CD4-positive, alpha-beta T cell treated with Interleukin-6 for 4 hours (primary cell): ENCODE measurements at regions not wholly inside any gene's neighbourhood (a gene's known extent, or its start where the extent isn't known, plus 50 kb on each side); places are given as distances from the start of the nearest gene placed in this dataset.
"Not testable (repeated sequence)": the region's sequence is repeated elsewhere in the genome, so short reads cannot be mapped to it uniquely, and the experiment has no call there.

ENCODE experiments used
- DNase-seq: peaks from one replicate; pipeline ENCODE4 v3.0.0-alpha.2; 2020; ENCODE audit warnings: mixed read lengths

DNA sequence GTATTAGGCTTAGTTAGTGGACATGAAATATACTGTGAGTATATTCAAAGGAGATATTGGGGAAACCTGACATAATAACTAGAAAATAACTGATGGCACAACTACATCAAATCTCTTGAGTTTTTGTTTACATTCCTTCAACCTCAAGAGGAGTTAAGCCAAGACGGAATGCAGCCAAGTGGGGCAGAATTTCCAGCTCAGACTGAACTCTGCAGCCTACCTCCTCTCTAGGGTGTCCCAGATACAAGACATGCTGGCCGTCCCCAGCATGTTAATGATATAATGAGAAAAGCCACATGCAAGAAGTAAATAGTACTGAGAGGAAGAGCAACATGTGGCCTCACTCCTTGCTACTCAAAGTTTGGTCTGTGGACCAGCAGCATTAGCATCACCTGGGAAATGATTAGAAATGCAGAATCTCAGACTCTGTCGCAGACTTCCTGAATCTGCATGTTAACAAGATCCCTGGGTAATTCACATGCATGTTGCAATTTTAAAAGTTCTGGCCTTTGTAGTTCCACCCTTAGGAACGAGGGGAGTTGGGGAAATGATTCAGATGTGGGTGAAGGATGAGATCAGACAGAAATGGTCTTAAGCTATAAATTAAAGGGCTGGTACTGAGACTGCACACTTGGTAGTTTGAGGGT, 118.4 kb upstream of the CACUL1 start:
- no peak for DNase-seq

DNA sequence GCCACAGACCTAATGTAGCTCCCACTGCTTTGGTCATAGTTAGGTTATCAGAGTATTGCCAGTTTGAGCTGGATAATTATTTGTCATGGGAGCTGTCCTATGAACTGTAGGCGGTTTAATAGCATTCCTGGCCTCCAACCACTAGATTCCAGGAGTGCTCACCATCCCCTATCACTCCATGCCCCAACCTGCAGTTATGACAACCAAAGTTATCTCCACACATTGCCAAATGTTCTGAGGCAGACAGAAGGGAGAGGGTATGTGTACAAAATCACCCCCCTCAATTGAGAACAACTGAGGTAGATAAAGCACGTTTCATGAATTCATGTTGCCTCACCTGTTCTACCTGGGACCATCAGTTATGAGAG, 119.0 kb upstream of the CACUL1 start:
- no peak for DNase-seq

DNA sequence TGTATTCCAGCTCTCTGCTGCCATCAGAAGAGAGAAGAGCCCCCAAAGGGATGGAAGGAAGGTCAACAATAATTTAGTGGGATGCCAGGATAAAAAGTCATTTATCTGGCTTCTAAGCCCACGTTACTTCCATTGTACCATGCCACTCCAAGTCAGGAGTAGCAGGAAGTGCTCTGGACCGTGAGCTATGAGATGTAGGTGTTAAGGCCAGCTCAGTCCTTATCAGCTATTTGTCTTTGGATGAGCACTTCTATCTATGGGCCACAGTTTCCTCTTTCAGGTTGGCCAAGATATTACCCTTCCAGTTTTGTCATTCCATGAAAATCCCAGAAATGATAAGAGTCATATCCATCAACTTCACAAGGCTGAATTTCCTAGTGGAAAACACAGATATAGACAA, 119.4 kb upstream of the CACUL1 start:
- no peak for DNase-seq

DNA sequence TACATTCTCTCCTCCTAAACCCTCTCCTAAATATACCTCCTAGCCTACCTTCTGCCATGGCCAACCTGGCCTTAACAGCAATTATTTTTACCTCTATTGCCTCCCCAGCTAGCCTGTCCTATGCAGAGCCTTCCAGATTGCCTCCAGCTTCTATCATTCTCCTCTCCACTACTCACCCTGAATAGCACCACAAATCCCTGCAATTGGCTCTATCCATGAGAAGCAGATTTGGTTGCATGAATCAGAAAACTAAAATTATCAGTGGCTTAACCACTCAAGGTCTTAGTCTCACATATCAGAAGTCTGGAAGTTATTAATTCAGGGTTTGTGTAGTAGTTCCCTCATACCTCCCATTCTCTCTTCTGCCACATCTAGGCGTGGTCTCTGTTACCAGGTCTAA, 120.3 kb upstream of the CACUL1 start:
- DNase-seq = no peak

DNA sequence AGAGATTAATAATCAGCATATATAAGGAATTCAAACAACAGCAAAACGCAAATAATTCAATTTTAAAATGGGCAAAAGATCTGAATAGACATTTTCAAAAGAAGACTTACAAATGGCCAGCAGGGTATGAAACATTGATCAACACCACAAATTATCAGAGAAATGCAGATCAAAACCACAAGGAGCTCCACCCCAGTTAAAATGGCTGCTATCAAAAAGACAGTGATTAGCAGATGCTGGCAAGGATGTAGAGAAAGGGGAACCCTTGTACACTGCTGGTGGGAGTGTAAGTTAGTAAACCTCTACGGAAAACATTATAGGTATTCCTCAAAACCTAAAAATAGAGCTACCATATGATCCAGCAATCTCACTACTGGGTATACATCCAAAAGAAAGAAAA, 128.0 kb upstream of the CACUL1 start:
- no peak for DNase-seq

DNA sequence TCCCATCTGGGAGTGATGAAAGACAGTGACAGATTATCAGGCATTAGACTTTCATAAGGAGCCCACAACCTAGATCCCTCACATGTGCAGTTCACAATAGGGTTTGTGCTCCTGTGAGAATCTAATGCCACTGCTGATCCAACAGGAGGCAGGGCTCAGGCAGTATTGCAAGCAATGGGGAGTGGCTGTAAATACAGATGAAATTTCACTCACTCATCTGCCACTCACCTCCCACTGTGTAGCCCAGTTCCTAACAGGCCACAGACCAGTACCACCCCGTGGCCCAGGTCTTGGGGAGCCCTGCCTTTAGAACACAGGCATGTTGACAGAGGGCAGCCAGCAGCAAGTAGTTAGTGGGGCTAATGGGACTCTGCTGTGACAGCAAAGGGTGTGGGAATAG, 137.3 kb upstream of the NANOS1 start:
- no peak for DNase-seq

DNA sequence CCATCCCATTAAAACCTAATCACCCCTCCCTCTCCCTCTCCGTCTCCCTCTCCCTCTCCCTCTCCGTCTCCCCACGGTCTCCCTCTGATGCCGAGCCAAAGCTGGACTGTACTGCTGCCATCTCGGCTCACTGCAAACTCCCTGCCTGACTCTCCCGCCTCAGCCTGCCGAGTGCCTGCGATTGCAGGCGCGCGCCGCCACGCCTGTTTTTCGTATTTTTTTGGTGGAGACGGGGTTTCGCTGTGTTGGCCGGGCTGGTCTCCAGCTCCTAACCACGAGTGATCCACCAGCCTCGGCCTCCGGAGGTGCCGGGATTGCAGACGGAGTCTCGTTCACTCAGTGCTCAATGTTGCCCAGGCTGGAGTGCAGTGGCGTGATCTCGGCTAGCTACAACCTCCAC, 134.6 kb upstream of the NANOS1 start:
- DNase-seq = not testable (repeated sequence)

DNA sequence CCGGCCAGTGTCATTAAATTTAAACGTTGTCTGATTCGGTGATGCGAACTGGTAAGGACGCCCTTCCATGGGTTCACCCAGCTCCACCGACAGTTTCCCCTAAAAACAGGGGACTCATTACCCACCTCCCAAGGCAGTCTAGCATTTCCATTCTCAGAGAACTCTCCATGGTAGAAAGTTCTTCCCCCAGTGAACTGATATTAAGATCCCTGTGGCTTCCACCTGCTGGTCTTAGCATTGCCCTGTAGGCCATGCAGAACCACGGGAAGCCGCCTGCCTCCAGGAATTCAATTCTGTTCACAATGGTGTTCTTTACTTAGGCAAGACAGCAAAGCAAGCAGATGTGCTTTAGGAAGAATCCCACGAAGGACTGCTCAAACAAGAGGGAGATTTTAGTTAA, 128.9 kb upstream of the NANOS1 start:
- DNase-seq = no peak

DNA sequence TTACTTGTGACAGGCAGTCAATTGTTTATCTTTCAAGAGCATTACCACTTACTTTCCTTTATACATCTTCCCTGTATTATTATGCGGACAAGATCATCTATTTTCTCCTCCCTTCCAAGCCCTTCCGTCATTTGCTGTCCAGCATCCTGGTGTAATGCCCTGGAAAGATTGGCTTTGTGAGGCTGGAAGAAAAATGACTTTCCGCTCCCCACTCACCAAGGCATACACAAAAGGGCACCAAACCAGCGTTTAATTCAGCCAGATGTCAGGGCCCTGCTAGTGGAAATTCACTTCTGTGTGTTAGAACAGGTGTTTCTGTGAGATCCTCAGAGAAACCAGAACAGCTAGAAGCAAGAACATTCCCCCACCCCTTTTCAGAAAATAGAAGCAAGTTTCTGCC, 128.1 kb upstream of the NANOS1 start:
- DNase-seq = no peak

DNA sequence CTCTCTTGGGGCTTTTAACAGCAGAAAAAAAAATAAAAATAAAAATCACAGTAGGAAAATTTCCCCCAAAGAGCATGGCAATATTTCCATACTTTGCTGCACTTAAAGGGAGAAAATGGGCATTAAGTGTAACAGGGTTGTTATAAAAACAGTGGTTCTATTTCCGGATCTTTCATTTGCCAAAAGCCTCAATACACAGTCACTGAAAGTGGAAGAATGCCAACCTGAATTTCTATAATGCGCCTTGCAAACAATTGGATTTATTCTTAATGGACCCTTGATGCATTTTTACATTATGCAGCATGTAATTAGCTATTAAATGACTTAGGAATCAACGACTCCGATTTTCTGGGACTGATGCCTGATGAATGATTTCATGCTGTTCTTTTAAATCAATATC, 127.6 kb upstream of the NANOS1 start:
- no peak for DNase-seq

DNA sequence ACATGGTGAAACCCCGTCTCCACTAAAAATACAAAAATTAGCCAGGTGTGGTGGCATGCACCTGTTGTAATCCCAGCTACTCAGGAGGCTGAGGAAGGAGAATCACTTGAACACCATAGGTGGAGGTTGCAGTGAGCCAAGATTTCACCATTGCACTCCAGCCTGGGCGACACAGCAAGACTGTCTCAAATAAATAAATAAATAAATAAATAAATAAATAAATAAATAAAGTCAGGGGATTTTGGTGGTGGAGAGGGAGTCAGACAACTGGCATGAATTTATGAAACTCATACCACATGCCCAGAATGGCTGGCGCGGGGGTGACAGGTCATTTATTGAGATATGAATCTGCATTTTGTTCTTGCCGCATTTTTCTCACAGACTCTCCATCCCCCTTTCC, 126.9 kb upstream of the NANOS1 start:
- DNase-seq = not testable (repeated sequence)

DNA sequence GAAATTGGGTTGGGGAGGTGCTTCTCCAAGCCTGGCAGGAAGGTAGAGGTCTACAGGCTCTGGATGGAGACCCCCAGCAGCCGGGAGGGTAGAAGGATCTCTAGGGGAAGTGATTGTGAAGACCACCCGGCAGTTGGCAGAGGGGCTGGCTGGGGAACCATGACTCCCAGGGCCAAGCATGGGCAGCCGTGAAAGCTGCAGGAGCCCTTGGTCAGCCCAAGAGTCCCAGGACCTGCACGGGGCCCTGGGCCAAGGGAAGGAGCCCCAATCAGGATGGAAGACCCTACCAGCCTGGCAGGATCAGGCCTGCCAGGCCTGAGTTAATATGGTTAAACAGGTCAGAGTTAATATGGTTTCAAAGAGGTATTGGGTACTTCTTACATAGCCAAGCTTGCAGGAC, 126.3 kb upstream of the NANOS1 start:
- DNase-seq = no peak

DNA sequence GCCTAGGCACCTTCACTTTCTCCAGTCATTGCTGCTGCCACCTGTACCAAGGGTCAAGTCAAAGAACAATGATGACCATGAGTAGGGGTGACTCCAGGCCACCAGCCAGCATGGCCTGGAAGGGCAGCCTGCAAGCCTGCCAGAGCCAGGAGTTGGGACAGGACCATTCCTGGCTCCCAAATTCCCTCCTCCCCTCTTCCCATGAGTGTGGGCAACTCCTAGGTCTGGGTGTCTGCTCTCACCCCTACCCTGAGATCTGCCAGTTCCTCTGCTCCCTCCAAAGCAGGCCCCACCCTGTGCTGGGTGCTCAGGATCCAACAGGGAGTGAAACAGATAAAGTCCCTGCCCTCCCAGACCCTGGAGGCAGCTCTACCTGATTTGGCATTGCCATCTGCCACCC, 125.8 kb upstream of the NANOS1 start:
- DNase-seq = no peak

DNA sequence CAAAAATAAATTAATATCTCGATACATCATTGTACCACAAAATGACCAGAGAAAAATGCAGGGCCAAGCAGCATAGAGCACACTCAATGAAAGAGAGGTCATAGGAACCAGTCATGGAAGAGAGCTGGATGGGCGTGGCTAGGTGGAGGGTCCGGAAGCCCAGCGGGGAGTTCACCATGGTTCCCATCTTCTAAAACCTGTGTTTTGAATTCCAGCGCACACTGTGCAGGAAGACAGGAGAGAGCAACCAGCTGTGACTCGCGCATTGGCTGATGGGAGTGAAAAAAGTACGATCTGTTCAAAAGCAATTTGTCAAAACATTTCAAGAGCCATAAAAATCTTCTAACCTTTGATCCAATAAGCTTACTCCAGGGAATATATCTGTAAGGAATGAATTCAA, 125.2 kb upstream of the NANOS1 start:
- DNase-seq = no peak

DNA sequence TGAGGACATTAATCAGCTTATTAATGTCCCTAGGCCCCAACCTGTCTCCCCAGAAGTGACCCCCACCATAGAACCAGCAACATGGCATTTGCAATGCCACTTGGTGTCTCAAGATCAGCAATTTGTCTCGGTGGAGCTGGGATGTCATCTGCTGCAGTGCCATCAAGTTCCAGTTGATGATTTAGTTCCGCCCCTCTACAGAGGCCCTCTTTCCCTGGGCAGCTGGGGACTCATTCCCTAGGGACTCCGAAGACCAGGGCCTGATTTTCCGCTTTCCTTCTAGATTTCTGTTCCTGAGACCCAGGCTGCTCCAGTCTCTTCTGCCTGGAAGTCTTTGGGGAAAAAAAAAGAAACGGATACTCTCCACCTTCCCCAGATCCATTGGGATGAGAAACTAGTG, 122.5 kb upstream of the NANOS1 start:
- no peak for DNase-seq

DNA sequence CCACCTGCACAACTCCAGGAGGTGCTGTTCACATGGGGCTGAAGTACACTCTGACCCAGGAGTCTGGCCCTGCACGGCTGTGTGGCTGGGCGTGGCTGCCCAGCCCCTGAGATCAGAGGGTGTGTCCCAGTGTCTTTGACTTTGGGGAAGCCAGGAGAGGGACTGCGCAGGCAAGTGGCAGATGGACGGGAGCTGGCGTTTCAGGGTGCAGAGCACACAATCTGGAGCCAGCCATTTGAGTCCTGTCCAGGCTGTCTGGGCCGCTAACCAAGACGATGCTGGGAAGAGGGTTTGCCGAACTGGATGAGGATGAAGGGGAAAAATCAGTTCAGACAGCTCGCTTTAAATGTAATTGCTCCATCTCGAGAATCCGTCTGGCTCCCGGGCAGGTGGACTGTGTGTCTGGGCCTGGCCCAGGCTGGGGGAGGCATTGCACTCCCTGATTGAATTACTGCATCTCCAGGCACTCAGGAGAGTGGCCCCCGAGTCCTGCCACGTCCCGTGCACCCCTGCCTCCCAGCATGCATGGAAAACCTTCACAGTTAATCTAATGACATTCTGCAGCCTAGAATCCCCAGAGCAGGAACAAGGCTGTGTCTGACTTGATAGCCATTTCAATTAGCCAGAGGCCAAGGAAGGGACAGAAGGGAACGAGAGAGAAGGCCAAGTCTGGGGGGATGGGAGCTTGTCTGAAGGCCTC, 120.8 kb upstream of the NANOS1 start:
- DNase-seq = no peak

DNA sequence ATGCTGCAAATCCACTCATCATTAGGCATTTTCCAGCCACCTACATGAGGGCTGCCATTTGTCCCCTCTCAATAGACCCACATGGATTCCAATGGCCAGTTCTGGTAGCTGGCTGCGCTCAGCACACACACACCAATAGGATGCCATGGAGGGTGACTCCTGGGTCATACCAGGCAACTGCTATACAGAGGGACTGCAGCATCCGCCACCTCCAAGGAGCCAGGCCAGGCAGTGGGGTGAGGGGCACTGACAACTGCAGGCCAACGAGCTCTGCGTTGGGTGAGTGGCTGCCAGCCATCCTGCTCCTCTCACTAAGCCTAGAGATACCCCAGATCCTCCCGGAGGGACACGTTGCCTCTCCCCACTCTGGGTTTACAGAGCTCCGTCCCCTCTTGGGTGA, 118.8 kb upstream of the NANOS1 start:
- no peak for DNase-seq

DNA sequence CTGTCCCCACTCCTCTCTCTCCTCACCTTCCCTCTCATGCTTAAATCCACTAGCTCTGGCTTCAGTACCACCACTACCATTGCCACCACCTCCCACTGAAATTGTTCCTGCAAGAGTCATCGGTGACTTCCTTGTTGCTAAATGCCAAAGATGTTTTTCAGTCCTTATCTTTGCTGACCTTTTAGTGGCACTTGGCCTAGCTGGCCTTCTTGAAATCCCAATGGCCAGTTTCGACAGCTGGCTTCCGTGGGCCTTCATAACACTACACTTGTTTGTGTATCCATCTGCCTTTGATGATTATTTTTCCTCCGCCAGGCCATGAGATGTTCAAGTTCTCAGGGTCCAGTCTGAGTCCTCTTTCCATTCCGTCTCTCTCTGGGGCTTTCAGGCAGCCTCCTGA, 118.2 kb upstream of the NANOS1 start:
- no peak for DNase-seq

DNA sequence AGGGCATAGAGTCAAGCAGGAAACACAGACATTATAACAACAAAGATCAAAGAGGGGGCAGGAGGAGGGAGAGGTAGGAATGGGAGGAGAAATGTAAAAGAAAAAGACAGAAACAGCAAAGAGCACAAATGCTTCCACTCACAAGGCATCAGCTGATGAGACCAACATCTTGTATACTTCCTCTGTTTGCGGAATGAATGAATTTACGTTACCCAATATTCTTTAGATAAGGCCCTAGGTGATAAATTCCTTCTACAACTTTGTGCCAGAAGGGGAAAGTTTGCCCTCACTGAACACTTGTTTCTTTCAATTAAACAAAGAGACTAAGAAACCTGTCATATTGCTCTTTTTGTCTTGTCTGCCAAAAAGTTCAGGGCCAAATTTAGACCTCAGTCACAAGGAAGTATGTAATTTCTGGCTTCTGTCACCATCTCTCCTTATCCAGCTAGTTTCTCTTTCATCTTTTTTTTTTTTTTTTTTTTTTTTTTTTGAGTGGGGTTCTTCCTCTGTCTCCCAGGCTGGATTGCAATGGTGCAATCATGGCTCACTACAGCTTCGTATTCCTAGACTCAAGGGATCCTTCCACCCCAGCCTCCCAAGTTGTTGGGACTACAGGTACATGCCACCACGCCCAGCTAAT, 116.4 kb upstream of the NANOS1 start:
- DNase-seq = no peak

DNA sequence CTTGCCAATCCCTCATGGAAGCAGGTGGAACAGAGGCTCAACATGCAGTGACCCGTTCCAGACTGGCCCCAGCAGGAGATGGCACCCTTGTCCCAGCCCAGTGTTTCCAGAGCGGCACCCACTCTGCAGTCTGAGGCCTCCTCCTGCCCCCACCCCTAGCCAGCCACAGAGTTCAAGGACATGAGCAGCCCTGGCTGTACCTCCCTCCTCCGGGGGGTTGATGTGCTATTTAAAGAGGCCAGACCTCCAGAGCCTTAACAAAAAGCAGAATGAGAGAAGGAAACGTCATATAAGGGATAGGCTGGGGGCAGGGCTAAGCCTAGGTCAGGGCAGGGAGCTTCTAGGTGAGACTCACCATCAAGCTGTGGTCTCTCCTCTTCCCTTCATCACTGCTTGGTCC, 115.7 kb upstream of the NANOS1 start:
- no peak for DNase-seq

DNA sequence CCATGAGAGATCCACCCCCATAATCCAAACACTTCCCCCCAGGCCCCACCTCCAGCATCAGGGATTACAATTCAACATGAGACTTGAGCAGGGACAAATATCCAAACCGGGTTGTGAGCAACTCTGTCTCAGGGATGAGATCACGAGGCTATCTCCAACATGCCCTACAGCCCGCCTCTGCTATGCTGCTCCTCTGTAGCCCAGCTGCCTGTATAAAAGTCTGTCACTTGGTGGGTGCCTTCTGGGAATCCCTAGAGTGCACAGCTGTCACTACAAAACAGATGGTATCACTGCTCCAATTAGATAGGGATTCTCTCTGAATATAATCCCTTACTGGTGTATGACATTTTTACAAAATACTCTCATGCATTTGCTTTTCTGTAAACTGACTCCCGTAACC, 114.9 kb upstream of the NANOS1 start:
- DNase-seq = no peak

DNA sequence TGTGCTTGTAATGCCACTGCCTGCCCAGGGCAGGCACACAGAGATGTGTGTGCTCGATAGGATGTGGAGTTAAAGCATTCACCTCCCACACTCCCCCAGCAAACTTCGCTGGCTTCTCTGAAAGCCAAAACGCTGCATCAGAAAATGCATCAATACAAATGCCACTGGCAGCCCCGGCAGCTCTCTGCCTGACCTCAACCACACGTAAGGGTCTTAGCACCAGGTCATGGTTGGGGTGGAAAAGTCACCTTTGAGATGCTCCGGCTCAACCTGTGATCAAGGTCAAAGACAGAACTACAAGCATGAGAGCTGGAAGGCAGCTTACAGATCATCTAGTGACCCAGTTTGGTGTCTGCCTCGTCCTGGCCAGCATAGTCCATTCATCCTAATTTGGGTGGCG, 114.4 kb upstream of the NANOS1 start:
- no peak for DNase-seq

DNA sequence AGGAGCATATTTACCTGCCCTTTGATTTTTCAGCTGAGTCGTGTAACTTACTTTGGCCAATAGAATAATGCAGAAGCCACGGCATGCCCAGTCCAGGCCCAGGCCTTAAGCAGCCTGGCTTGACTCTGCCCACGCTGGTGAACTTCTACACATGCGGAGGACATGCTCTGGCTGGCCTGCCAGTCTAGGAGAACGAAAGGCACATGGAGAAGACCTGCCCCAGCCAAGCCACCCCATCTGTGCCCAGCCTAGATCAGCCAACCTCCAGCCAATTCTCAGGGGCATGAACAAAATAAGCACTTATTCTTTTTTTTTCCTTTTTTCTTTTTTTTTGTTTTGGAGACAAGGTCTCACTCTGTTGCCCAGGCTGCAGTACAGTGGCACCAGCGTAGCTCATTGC, 112.7 kb upstream of the NANOS1 start:
- DNase-seq = no peak

DNA sequence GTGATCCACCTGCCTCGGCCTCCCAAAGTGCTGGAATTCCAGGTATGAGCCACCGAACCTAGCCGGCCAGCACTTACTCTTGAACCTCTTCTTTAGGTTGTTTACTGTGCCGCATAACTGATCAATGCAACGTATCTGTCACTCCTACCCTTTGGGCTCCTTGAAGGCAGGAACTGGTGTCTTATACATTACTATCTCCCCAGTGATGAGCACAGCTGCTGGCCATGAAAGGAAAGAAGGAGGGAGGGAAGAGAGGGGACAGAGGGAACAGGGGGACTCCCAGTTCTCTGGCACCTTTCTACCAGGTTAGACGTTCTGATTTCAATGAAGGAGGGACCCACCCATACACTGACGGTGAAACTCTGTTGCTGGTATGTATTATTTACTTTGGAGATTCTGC, 111.8 kb upstream of the NANOS1 start:
- DNase-seq = no peak

DNA sequence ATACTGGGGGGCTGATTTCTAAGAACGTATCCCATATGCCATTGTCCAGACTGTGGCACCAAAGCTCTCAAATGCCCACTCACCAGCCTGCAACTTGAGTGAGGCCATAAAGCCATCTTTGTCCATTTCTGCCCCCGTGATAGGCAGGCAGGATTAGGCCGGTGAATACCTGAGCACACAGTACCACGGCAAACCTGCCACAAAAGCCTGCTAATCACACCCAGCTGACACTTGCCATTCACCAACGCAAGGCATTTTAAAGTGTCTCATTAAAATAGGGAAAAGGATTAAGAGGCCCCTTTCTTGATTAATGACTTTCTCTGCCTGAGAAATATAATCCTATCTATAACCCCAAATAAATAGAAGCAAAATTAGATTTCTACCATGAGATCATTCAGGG, 111.4 kb upstream of the NANOS1 start:
- no peak for DNase-seq
